ENCODE measurements at regions not wholly inside any gene's neighbourhood (a gene's known extent, or its start where the extent isn't known, plus 50 kb on each side); places are given as distances from the start of the nearest gene placed in this dataset.

- POLR2A ChIA-PET (ENCODE audit: low non-redundant PET), result no interaction called here
- DNase-seq (ENCODE audit: low spot score), result peak; percentile 74
- BruUV-seq (replicated peaks), result no TSS peak
- H3K4me3 ChIP-seq (ENCODE audit: low read depth, low read length, poor library complexity, severe bottlenecking), result no peak overlapping the region
- H3K9me3 ChIP-seq (ENCODE audit: low read depth, low read length, poor library complexity, severe bottlenecking), result no peaks in the 10 kb centered on the region
- H3K27ac ChIP-seq (ENCODE audit: low read depth, low read length, poor library complexity, severe bottlenecking), result peak overlapping the region; percentile 27
- no peaks in the 10 kb centered on the region for H3K36me3 ChIP-seq (ENCODE audit: insufficient read depth, low read length, poor library complexity, severe bottlenecking)
- intact Hi-C loops (cut with micrococcal nuclease; ENCODE audit: unreplicated experiment), result no loop called here
- TF ChIP-seq EZH2 (IDR thresholded peaks at IDR 0.05; ENCODE audit: borderline replicate concordance, low read depth, low read length, poor library complexity, severe bottlenecking), result no peak
- TF ChIP-seq CTCF (conservative IDR thresholded peaks at IDR 0.05; ENCODE audit: low read depth, low read length), result no peak
- H3K4me1 ChIP-seq (ENCODE audit: insufficient read depth, low read length, poor library complexity, severe bottlenecking), result peaks cover 50% of the 10 kb centered on the region
- CTCF ChIA-PET, result no interaction called here
- H3K27me3 ChIP-seq (replicated peaks; ENCODE audit: insufficient read depth, low read depth, low read length, poor library complexity), result no peaks in the 10 kb centered on the region
Observed at GRCh38 chr2:41966431-41966893, 81.4 kb upstream of the PKDCC start.

- no peaks in the 10 kb centered on the region for H3K36me3 ChIP-seq (ENCODE audit: insufficient read depth, low read length, poor library complexity, severe bottlenecking)
- DNase-seq (ENCODE audit: low spot score), result no peak
- no TSS peak for BruUV-seq (replicated peaks)
- H3K9me3 ChIP-seq (ENCODE audit: low read depth, low read length, poor library complexity, severe bottlenecking), result no peaks in the 10 kb centered on the region
- no peaks in the 10 kb centered on the region for H3K27me3 ChIP-seq (replicated peaks; ENCODE audit: insufficient read depth, low read depth, low read length, poor library complexity)
- H3K4me3 ChIP-seq (ENCODE audit: low read depth, low read length, poor library complexity, severe bottlenecking), result no peak overlapping the region
- H3K4me1 ChIP-seq (ENCODE audit: insufficient read depth, low read length, poor library complexity, severe bottlenecking), result peaks cover 50% of the 10 kb centered on the region
- intact Hi-C loops (cut with micrococcal nuclease; ENCODE audit: unreplicated experiment), result no loop called here
- H3K27ac ChIP-seq (ENCODE audit: low read depth, low read length, poor library complexity, severe bottlenecking), result peak overlapping the region; percentile 27
- CTCF ChIA-PET, result interaction anchor here (0.6 kb wide), 1 partner anchor 24 kb away, joined by 4 read pairs; no protein-coding TSS in a partner anchor
- POLR2A ChIA-PET (ENCODE audit: low non-redundant PET), result no interaction called here
- no peak for TF ChIP-seq CTCF (conservative IDR thresholded peaks at IDR 0.05; ENCODE audit: low read depth, low read length)
- no peak for TF ChIP-seq EZH2 (IDR thresholded peaks at IDR 0.05; ENCODE audit: borderline replicate concordance, low read depth, low read length, poor library complexity, severe bottlenecking)
Observed at GRCh38 chr2:41966920-41967319, 80.9 kb upstream of the PKDCC start.

DNA sequence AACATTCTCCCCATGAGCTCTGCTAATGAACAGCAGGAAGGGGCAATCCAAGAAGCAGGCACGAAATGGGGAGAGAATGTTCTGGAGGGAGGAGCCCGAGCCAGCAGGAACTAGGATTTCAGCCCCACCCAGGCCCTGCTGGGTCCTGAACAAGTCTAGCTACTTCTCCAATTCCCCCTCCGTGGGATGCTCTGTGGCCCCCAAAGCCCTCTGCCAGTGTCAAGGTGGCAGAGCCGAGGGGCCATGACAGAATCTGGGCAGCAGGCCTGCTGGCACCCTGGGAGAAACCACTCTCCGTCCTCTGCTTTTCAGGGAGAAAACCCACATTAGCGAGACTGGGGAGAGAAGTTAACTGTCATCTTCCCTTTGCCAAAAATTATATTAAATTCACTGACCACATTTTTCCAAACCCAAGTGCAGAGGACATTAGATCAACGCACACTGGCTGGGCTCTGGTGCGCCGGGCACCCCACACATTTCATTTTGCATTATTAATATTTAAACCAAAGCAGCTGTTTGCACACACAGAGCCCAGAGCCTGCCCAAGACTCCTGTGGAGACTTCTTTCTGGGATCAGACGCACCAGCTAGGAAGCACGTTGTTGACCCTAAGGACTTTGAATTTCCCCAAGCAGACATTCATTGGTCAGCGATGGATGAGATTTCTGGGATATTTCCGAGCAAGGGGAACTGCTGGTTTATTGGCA lies 80.2 kb upstream of the PKDCC start:
- DNase-seq (ENCODE audit: low spot score), result no peak
- no peaks in the 10 kb centered on the region for H3K9me3 ChIP-seq (ENCODE audit: low read depth, low read length, poor library complexity, severe bottlenecking)
- H3K4me1 ChIP-seq (ENCODE audit: insufficient read depth, low read length, poor library complexity, severe bottlenecking), result peaks cover 50% of the 10 kb centered on the region
- TF ChIP-seq CTCF (conservative IDR thresholded peaks at IDR 0.05; ENCODE audit: low read depth, low read length) (no peak), EZH2 (IDR thresholded peaks at IDR 0.05; ENCODE audit: borderline replicate concordance, low read depth, low read length, poor library complexity, severe bottlenecking) (no peak)
- no peaks in the 10 kb centered on the region for H3K36me3 ChIP-seq (ENCODE audit: insufficient read depth, low read length, poor library complexity, severe bottlenecking)
- POLR2A ChIA-PET (ENCODE audit: low non-redundant PET), result no interaction called here
- intact Hi-C loops (cut with micrococcal nuclease; ENCODE audit: unreplicated experiment), result no loop called here
- no TSS peak for BruUV-seq (replicated peaks)
- no peak overlapping the region for H3K4me3 ChIP-seq (ENCODE audit: low read depth, low read length, poor library complexity, severe bottlenecking)
- H3K27ac ChIP-seq (ENCODE audit: low read depth, low read length, poor library complexity, severe bottlenecking), result peak overlapping the region; percentile 18
- CTCF ChIA-PET, result interaction anchor here (0.6 kb wide), 1 partner anchor 25 kb away, joined by 4 read pairs; no protein-coding TSS in a partner anchor
- H3K27me3 ChIP-seq (replicated peaks; ENCODE audit: insufficient read depth, low read depth, low read length, poor library complexity), result no peaks in the 10 kb centered on the region

All from A673 (cell line).